ENCODE measurements at regions not wholly inside any gene's neighbourhood (a gene's known extent, or its start where the extent isn't known, plus 50 kb on each side); places are given as distances from the start of the nearest gene placed in this dataset.

DNA sequence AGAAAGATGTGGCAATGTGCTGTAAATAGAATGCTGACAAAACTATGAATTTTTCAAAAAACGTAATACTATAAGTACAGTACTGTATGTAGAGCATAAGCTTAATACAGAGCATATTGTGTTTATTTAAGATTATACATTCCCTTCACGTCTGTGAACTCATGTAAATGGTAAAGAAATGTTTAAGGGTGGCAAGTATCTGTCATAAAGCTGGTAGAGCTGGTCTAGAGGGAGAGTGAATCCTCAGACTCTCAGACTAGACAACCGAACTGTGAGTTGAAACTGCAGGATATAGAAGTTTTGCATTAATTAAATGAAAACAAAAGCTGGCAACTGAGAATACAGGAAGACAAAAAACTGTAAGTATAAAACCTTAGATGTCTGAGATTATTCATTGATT, 87.3 kb upstream of the ANXA1 start:
- TF ChIP-seq, protein P1, sequence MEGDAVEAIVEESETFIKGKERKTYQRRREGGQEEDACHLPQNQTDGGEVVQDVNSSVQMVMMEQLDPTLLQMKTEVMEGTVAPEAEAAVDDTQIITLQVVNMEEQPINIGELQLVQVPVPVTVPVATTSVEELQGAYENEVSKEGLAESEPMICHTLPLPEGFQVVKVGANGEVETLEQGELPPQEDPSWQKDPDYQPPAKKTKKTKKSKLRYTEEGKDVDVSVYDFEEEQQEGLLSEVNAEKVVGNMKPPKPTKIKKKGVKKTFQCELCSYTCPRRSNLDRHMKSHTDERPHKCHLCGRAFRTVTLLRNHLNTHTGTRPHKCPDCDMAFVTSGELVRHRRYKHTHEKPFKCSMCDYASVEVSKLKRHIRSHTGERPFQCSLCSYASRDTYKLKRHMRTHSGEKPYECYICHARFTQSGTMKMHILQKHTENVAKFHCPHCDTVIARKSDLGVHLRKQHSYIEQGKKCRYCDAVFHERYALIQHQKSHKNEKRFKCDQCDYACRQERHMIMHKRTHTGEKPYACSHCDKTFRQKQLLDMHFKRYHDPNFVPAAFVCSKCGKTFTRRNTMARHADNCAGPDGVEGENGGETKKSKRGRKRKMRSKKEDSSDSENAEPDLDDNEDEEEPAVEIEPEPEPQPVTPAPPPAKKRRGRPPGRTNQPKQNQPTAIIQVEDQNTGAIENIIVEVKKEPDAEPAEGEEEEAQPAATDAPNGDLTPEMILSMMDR (IDR thresholded peaks at IDR 0.05; ENCODE audit: unreplicated experiment in 3 of 3), result no peak
- no peaks in the 10 kb centered on the region for H3K4me1 Mint-ChIP-seq
- H3K4me3 Mint-ChIP-seq, result no peak overlapping the region
- H3K27ac Mint-ChIP-seq, result no peak overlapping the region
- H3K27me3 Mint-ChIP-seq (ENCODE audit: low read depth), result peaks cover 4% of the 10 kb centered on the region
- H3K36me3 Mint-ChIP-seq (ENCODE audit: low read depth), result no peaks in the 10 kb centered on the region
- H3K9me3 Mint-ChIP-seq, result no peaks in the 10 kb centered on the region

DNA sequence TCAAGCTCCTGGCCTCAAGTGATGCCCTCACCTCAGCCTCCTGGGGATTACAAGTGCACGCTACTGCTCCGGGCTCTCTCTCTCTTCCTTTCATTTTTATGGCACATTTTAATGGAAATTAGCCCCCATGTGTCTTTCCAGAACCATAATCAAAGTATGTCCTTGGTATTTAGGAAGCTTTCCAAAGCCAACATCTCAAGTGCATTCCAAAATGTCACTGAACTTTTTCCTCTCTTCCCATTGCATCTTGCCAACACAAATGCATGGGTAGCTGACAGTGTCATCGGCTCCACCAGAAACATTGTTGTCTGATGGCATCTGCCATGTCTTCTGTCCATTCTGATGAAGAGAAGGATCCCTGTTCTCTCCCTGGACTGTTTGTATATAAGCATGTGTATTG, 90.5 kb upstream of the ANXA1 start:
- TF ChIP-seq, protein P1 (IDR thresholded peaks at IDR 0.05; ENCODE audit: unreplicated experiment in 3 of 3), result no peak
- H3K4me3 Mint-ChIP-seq, result no peak overlapping the region

DNA sequence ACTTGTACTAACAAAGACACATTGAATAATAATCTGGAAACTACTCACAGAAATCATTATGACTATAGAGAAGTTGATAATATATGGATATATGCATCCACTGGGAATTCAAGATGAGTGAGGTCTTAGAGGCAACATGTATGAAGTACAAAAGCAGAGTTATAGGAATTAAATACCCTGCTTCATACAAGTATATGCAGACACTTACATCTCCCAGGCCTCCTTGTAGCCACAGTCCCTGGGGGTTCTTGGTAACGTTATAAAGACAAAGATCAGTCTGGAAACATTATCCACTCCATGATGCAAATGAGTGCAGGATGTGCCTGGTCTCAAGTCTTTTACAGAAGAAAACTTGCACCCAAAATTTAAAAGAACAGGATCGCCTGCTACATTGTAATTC, 92.4 kb upstream of the ANXA1 start:
- no peaks in the 10 kb centered on the region for H3K9me3 Mint-ChIP-seq
- TF ChIP-seq, protein P1 (IDR thresholded peaks at IDR 0.05; ENCODE audit: unreplicated experiment in 3 of 3), result no peak
- no peaks in the 10 kb centered on the region for H3K4me1 Mint-ChIP-seq
- H3K27me3 Mint-ChIP-seq (ENCODE audit: low read depth), result peaks cover 4% of the 10 kb centered on the region
- no peaks in the 10 kb centered on the region for H3K36me3 Mint-ChIP-seq (ENCODE audit: low read depth)
- no peak overlapping the region for H3K27ac Mint-ChIP-seq
- no peak overlapping the region for H3K4me3 Mint-ChIP-seq

More for the DNA sequence above, 90.5 kb upstream of the ANXA1 start:
- Mint-ChIP-seq H3K36me3 (ENCODE audit: low read depth) (no peaks in the 10 kb centered on the region), H3K4me1 (no peaks in the 10 kb centered on the region), H3K27me3 (ENCODE audit: low read depth) (peaks cover 4% of the 10 kb centered on the region), H3K9me3 (no peaks in the 10 kb centered on the region), H3K27ac (no peak overlapping the region)

DNA sequence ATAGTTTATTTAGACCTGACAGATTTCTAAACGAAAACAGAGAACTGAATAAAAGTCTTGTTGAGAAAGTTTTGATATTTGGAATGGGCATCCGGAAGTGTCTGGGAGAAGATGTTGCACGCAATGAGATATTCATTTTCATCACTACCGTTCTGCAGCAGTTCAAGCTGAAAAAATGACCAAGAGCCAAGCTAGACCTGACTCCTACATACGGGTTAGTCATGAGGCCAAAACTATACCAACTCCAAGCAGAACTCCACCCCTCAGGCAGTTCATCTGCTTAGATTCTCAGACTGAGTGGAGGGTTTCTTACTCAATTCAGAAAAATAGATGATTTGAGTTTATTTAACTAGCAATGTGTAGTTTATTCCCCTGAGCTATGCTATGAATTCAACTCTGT, 95.4 kb upstream of the ANXA1 start:
- no peaks in the 10 kb centered on the region for H3K36me3 Mint-ChIP-seq (ENCODE audit: low read depth)
- no peaks in the 10 kb centered on the region for H3K4me1 Mint-ChIP-seq
- H3K4me3 Mint-ChIP-seq, result no peak overlapping the region
- H3K27ac Mint-ChIP-seq, result no peak overlapping the region
- H3K9me3 Mint-ChIP-seq, result no peaks in the 10 kb centered on the region
- TF ChIP-seq, protein P1 (IDR thresholded peaks at IDR 0.05; ENCODE audit: unreplicated experiment in 3 of 3), result no peak
- peaks cover 4% of the 10 kb centered on the region for H3K27me3 Mint-ChIP-seq (ENCODE audit: low read depth)

DNA sequence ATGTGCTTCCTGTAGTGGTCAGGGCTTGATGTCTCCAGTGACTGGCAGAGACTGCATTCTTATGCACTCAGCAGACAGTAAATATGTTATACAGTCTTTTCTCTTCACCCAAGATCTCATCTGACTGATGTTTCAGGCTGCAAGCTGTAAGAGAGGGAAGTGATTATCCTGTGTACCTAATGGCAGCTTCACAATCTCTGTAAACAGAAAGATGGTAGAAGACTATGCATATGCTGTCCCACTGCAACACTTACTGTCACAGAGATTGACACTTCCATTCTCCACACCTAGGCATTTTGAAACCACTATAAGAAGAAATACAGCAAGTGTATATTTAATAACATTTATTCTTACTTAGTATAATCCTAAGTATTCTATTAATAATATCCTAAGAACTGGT, 97.6 kb upstream of the ANXA1 start:
- Mint-ChIP-seq H3K9me3 (no peaks in the 10 kb centered on the region), H3K27me3 (ENCODE audit: low read depth) (no peaks in the 10 kb centered on the region), H3K4me3 (no peak overlapping the region), H3K4me1 (no peaks in the 10 kb centered on the region), H3K36me3 (ENCODE audit: low read depth) (no peaks in the 10 kb centered on the region), H3K27ac (no peak overlapping the region)
- TF ChIP-seq, protein P1 (IDR thresholded peaks at IDR 0.05; ENCODE audit: unreplicated experiment in 3 of 3), result no peak

DNA sequence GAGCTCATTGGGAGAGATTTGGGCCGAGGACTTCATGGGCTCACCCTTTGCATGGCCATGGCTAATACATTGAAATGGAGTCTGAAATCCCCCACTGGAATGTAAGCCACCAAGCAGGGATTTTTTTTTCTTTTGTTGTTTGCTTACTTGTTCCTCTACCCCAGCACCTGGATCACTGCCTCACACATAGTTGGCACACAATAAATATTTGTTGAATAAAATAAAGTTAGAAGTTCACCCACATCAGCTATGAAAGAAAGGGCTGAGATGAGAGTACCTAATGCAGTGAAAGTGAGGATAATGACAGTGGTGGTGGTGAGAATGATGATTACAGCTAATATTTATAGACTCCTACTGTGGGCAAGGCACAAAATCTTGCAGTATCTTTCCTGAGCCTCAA, 98.1 kb upstream of the ANXA1 start:
- Mint-ChIP-seq H3K9me3 (no peaks in the 10 kb centered on the region), H3K36me3 (ENCODE audit: low read depth) (no peaks in the 10 kb centered on the region), H3K27me3 (ENCODE audit: low read depth) (no peaks in the 10 kb centered on the region), H3K4me1 (no peaks in the 10 kb centered on the region), H3K4me3 (no peak overlapping the region), H3K27ac (no peak overlapping the region)
- TF ChIP-seq, protein P1 (IDR thresholded peaks at IDR 0.05; ENCODE audit: unreplicated experiment in 3 of 3), result no peak

All from nephron (organoid).